ENCODE measurements at regions not wholly inside any gene's neighbourhood (a gene's known extent, or its start where the extent isn't known, plus 50 kb on each side); places are given as distances from the start of the nearest gene placed in this dataset.

DNA sequence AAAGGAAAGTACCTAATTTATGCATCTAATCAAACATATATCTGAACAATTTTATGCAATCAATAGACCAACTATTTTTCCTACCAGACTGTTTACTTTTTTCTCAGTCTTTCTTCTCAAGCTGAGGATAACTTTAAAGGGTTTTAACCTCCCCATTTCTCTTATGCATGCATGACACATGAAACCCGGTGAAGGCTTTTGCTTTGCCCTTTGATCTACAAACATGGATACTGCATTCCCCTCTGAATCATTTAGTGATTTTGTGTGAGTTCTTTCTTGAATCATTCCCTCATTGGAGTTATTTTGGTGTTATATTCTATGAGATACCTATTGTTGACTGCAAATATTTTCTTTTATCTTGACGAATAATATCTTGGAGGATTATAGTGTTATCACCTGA is 931.9 kb upstream of the CNTNAP5 start:
- TF ChIP-seq, protein P1, sequence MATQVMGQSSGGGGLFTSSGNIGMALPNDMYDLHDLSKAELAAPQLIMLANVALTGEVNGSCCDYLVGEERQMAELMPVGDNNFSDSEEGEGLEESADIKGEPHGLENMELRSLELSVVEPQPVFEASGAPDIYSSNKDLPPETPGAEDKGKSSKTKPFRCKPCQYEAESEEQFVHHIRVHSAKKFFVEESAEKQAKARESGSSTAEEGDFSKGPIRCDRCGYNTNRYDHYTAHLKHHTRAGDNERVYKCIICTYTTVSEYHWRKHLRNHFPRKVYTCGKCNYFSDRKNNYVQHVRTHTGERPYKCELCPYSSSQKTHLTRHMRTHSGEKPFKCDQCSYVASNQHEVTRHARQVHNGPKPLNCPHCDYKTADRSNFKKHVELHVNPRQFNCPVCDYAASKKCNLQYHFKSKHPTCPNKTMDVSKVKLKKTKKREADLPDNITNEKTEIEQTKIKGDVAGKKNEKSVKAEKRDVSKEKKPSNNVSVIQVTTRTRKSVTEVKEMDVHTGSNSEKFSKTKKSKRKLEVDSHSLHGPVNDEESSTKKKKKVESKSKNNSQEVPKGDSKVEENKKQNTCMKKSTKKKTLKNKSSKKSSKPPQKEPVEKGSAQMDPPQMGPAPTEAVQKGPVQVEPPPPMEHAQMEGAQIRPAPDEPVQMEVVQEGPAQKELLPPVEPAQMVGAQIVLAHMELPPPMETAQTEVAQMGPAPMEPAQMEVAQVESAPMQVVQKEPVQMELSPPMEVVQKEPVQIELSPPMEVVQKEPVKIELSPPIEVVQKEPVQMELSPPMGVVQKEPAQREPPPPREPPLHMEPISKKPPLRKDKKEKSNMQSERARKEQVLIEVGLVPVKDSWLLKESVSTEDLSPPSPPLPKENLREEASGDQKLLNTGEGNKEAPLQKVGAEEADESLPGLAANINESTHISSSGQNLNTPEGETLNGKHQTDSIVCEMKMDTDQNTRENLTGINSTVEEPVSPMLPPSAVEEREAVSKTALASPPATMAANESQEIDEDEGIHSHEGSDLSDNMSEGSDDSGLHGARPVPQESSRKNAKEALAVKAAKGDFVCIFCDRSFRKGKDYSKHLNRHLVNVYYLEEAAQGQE (IDR thresholded peaks at IDR 0.05; ENCODE audit: insufficient read depth in 1 of 2, low read depth in 2 of 2, low read length in 2 of 2): no peak
- TF ChIP-seq POLR2AphosphoS5 (IDR thresholded peaks at IDR 0.05; ENCODE audit: low read depth, low read length): no peak
- TF ChIP-seq FOXP2 (optimal IDR thresholded peaks at IDR 0.05; ENCODE audit: borderline replicate concordance, extremely low read depth, extremely low read length, insufficient read depth): no peak
- TF ChIP-seq SIN3A (IDR thresholded peaks at IDR 0.05; ENCODE audit: borderline replicate concordance, insufficient read depth, low read length): no peak
- no peak for TF ChIP-seq TAF1 (IDR thresholded peaks at IDR 0.05; ENCODE audit: borderline replicate concordance, insufficient read depth, low read length)

- TF ChIP-seq POLR2AphosphoS5 (IDR thresholded peaks at IDR 0.05; ENCODE audit: low read depth, low read length): no peak
- TF ChIP-seq, protein P1 (IDR thresholded peaks at IDR 0.05; ENCODE audit: insufficient read depth in 1 of 2, low read depth in 2 of 2, low read length in 2 of 2): no peak
- no peak for TF ChIP-seq FOXP2 (optimal IDR thresholded peaks at IDR 0.05; ENCODE audit: borderline replicate concordance, extremely low read depth, extremely low read length, insufficient read depth)
- TF ChIP-seq SIN3A (IDR thresholded peaks at IDR 0.05; ENCODE audit: borderline replicate concordance, insufficient read depth, low read length): no peak
- no peak for TF ChIP-seq TAF1 (IDR thresholded peaks at IDR 0.05; ENCODE audit: borderline replicate concordance, insufficient read depth, low read length)
Observed at GRCh38 chr2:123095219-123095835, 929.8 kb upstream of the CNTNAP5 start.

- TF ChIP-seq SIN3A (IDR thresholded peaks at IDR 0.05; ENCODE audit: borderline replicate concordance, insufficient read depth, low read length): no peak
- no peak for TF ChIP-seq POLR2AphosphoS5 (IDR thresholded peaks at IDR 0.05; ENCODE audit: low read depth, low read length)
- no peak for TF ChIP-seq TAF1 (IDR thresholded peaks at IDR 0.05; ENCODE audit: borderline replicate concordance, insufficient read depth, low read length)
- TF ChIP-seq, protein P1 (IDR thresholded peaks at IDR 0.05; ENCODE audit: insufficient read depth in 1 of 2, low read depth in 2 of 2, low read length in 2 of 2): no peak
- TF ChIP-seq FOXP2 (optimal IDR thresholded peaks at IDR 0.05; ENCODE audit: borderline replicate concordance, extremely low read depth, extremely low read length, insufficient read depth): no peak
Observed at GRCh38 chr2:123098619-123099018, 926.5 kb upstream of the CNTNAP5 start.

DNA sequence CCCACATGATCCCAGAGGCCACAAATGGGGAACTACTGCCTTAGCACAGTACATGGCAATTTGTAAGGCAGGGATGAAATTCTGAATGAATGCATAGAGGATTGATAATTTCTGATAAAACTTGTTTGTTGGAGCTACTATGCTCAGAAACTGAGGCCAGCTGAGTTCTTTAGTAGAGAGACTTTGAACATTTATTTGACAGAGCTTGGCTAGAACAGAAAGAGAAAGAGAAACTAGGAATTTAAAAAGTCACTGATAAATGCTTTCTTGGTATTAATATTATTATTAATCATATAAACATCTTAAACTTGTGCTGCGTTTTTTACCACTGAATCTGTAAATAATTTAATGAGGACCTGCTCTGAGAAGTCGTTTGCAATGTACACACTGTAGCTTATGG is 923.7 kb upstream of the CNTNAP5 start:
- no peak for TF ChIP-seq TAF1 (IDR thresholded peaks at IDR 0.05; ENCODE audit: borderline replicate concordance, insufficient read depth, low read length)
- TF ChIP-seq FOXP2 (optimal IDR thresholded peaks at IDR 0.05; ENCODE audit: borderline replicate concordance, extremely low read depth, extremely low read length, insufficient read depth): no peak
- TF ChIP-seq POLR2AphosphoS5 (IDR thresholded peaks at IDR 0.05; ENCODE audit: low read depth, low read length): no peak
- no peak for TF ChIP-seq SIN3A (IDR thresholded peaks at IDR 0.05; ENCODE audit: borderline replicate concordance, insufficient read depth, low read length)
- TF ChIP-seq, protein P1 (IDR thresholded peaks at IDR 0.05; ENCODE audit: insufficient read depth in 1 of 2, low read depth in 2 of 2, low read length in 2 of 2): no peak

Data from PFSK-1 (cell line).